ENCODE measurements at regions not wholly inside any gene's neighbourhood (a gene's known extent, or its start where the extent isn't known, plus 50 kb on each side); places are given as distances from the start of the nearest gene placed in this dataset.

GRCh38 chr5:122257000-122257399, 55.0 kb upstream of the SNCAIP start:
- TF ChIP-seq POLR2AphosphoS5 (IDR thresholded peaks at IDR 0.05; ENCODE audit: low read depth, low read length) (no peak), CTCF (IDR thresholded peaks at IDR 0.05) (no peak), REST (IDR thresholded peaks at IDR 0.05; ENCODE audit: insufficient read depth in 1 of 2, low read depth in 2 of 2, low read length in 1 of 2) (no peak), TCF7L2 (IDR thresholded peaks at IDR 0.05; ENCODE audit: low read depth, low read length) (no peak), SIN3A (IDR thresholded peaks at IDR 0.05; ENCODE audit: borderline replicate concordance, insufficient read depth, low read depth, low read length) (no peak)

Data from Panc1 (cell line).